Peyer's patch (tissue), 4 donors: ENCODE measurements at regions not wholly inside any gene's neighbourhood (a gene's known extent, or its start where the extent isn't known, plus 50 kb on each side); places are given as distances from the start of the nearest gene placed in this dataset.
"Not testable (repeated sequence)": the region's sequence is repeated elsewhere in the genome, so short reads cannot be mapped to it uniquely, and the experiment has no call there.

Experiments used
- DNase-seq, 3 donors: peaks; one replicate each; pipeline ENCODE4 v3.0.0-alpha.2; 2017 to 2019
- H3K27ac ChIP-seq, 4 donors: fragments of 200-600 bp; sonication (generic); one replicate each; pipeline ENCODE4 v1.5.1; 2016 to 2019
- H3K27me3 ChIP-seq, 2 donors: fragments of 200-600 bp; sonication (generic); one replicate each; pipeline ENCODE4 v1.5.1; 2019
- H3K36me3 ChIP-seq, 3 donors: fragments of 200-600 bp; sonication (generic); one replicate each; pipeline ENCODE4 v1.5.1; 2016 to 2019
- H3K4me1 ChIP-seq, 4 donors: fragments of 200-600 bp; sonication (generic); one replicate each; pipeline ENCODE4 v1.5.1; 2016 to 2019
- H3K4me3 ChIP-seq, 4 donors: fragments of 200-600 bp; sonication (generic); 1 replicate in 3 of 4; 2 replicates in 1 of 4; pipeline ENCODE4 v1.5.1; 2016 to 2019; ENCODE audit warnings: mild to moderate bottlenecking in 1 of 4
- H3K9me3 ChIP-seq, 4 donors: fragments of 200-600 bp; sonication (generic); one replicate each; pipeline ENCODE4 v1.5.1; 2016 to 2019; ENCODE audit warnings: mild to moderate bottlenecking in 1 of 4
- POLR2A ChIP-seq, 2 donors: fragments of 450-650 bp; IDR thresholded peaks; one replicate each; pipeline ENCODE4 v1.5.1; 2017; ENCODE audit warnings: antibody characterized with exemption in 2 of 2, mild to moderate bottlenecking in 2 of 2, moderate library complexity in 2 of 2
- TF ChIP-seq, protein P1 (sequence below), 6 experiments: fragments of 450-650 bp in 4 of 6; fragments of 200-600 bp in 2 of 6; sonication (generic) in 1 of 6; IDR thresholded peaks; one replicate each; pipeline ENCODE4 v1.5.1; 2017 to 2019; ENCODE audit warnings: antibody characterized with exemption in 6 of 6, mild to moderate bottlenecking in 3 of 6, moderate library complexity in 1 of 6

DNA sequence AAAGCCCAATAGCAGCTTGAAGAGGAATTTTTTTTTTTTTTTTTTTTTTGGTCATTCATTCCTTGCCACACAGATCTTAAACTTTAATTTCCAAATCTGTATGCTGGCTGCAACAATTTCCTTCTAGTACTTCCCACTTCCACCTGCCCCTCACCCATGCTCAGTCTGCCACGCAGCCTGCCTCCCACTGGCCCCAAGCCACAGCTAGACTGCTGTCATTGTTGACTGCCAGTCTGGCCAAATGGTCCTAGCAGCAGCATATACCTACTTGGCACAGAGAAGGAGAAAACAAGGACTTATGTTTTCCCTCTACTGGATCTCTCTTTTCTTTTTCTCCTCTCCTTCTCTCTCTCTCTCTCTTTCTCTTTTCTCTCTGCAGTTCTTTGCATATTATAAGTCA is 118.3 kb upstream of the HEY2 start:
- Histone ChIP-seq H3K4me3 (no peak overlapping the region), H3K4me1 (no peaks in the 10 kb centered on the region), H3K9me3 (no peaks in the 10 kb centered on the region), H3K27me3 (no peaks in the 10 kb centered on the region), H3K36me3 (no peaks in the 10 kb centered on the region), H3K27ac (no peak overlapping the region)
- TF ChIP-seq, protein P1, sequence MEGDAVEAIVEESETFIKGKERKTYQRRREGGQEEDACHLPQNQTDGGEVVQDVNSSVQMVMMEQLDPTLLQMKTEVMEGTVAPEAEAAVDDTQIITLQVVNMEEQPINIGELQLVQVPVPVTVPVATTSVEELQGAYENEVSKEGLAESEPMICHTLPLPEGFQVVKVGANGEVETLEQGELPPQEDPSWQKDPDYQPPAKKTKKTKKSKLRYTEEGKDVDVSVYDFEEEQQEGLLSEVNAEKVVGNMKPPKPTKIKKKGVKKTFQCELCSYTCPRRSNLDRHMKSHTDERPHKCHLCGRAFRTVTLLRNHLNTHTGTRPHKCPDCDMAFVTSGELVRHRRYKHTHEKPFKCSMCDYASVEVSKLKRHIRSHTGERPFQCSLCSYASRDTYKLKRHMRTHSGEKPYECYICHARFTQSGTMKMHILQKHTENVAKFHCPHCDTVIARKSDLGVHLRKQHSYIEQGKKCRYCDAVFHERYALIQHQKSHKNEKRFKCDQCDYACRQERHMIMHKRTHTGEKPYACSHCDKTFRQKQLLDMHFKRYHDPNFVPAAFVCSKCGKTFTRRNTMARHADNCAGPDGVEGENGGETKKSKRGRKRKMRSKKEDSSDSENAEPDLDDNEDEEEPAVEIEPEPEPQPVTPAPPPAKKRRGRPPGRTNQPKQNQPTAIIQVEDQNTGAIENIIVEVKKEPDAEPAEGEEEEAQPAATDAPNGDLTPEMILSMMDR (IDR thresholded peaks at IDR 0.05) = no peak
- no peak for DNase-seq

DNA sequence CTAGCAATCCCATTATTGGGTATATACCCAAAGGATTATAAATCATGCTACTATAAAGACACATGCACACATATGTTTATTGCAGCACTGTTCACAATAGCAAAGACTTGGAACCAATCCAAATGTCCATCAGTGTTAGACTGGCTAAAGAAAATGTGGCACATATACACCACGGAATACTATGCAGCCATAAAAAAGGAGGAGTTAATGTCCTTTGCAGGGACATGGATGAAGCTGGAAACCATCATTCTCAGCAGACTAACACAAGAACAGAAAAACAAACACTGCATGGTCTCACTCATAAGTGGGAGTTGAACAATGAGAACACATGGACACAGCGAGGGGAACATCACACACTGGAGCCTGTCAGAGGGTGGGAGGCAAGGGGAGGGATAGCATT is 113.4 kb upstream of the HEY2 start:
- H3K9me3 ChIP-seq, H3K36me3 ChIP-seq, DNase-seq, H3K27ac ChIP-seq, H3K27me3 ChIP-seq, H3K4me1 ChIP-seq, H3K4me3 ChIP-seq: not testable (repeated sequence)

DNA sequence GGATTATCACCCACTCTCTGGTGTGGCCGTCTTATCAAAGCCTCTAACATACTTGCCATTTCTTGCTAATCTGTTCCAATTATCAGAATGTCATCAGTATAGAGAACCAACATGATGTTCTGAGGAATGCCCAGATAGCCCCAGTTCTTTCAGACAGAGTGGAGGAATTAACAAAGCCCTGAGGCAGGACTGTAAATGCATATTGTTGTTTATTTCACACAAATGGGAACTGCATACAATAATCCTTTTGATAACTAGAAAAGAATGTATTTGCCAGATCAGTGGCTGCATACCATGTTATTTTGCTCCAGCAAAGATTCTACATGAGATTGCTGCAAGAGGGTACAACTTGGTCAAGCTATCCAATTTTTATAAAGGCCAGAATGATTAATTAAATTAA is 112.8 kb upstream of the HEY2 start:
- Histone ChIP-seq H3K27me3 (no peaks in the 10 kb centered on the region), H3K36me3 (no peaks in the 10 kb centered on the region), H3K4me3 (no peak overlapping the region), H3K4me1 (no peaks in the 10 kb centered on the region), H3K9me3 (no peaks in the 10 kb centered on the region), H3K27ac (no peak overlapping the region)
- TF ChIP-seq POLR2A (IDR thresholded peaks at IDR 0.05) = no peak
- TF ChIP-seq, protein P1 (IDR thresholded peaks at IDR 0.05) = no peak
- DNase-seq = no peak

DNA sequence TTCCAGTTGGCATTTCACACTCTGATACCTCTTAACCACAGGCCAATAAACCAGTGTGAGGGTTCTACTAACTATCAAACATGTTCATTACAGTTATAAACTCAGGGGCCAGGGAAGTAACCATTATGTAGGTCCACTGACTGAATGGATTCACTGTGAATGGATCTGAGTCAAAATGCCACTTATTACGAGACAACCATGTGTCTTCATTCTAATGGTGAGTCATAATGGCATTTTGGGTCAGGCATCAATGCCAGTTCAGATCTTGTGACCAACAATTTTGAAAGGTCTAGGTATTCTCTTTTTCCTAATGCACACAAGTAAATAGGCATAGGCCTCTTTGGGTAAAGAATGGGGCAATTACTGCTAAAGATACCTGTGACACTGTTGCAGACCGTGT is 112.2 kb upstream of the HEY2 start:
- TF ChIP-seq, protein P1 (IDR thresholded peaks at IDR 0.05) = no peak
- no peak for TF ChIP-seq POLR2A (IDR thresholded peaks at IDR 0.05)
- Histone ChIP-seq H3K9me3 (no peaks in the 10 kb centered on the region), H3K4me3 (no peak overlapping the region), H3K27ac (no peak overlapping the region), H3K4me1 (no peaks in the 10 kb centered on the region), H3K27me3 (no peaks in the 10 kb centered on the region), H3K36me3 (no peaks in the 10 kb centered on the region)
- DNase-seq = no peak

DNA sequence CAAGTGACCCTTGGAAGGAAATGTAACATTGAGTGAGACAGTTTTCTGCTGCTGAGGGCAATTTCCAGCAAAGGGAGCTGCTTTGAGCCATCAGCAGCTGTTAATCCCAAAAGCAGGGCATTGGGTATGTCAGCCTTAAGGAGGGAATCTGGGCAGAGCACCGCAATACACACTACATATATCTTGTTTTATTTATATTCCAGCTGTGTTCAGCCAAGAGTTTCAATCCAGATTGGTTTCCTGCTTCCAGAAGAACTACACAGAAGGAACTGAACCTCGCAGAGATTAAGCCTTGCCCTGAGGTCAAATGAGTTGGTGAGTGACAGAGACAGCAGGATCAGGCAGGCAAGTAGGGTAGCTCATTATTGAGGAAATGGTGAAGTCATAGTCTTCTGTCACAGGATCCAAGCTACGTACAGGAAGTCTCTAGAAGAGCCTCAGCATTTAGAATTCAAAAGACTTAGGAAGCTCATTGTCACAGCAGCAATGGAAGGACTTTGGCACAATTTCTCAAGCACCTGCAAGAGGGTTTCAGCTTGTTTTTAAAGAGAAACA is 109.9 kb upstream of the HEY2 start:
- H3K36me3 ChIP-seq = no peaks in the 10 kb centered on the region

DNA sequence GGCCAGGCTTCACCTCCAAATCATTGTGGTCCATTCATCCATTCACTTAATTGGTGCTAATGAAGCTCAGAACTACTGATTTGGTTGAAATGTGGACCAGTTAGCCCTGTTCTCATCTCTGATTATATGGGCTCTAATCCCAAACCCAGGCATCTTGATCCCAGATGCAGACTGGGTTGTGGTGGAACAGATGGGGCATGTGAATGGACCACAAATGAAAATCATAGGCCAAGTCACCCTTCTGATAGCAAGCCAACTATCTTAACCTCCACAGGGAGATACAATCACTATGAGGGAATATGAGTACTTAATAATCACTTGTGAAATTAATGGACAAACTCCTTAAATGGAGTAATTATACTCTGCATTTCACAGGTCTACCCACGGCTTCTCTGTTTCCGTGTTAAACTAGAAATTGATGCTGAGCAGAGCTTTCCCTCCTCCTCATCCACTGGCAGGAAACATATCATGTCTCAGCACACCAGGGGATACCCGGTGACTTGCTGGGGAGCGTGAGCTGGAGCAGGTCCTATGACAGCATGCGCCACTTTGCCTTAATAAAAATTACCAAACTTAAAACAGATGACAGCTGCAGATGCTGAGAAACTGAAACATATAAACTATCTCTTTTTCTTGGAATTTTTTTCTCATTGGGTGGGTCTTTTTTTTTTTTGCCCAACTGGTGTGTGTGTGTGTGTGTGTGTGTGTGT is 108.8 kb upstream of the HEY2 start:
- no peaks in the 10 kb centered on the region for H3K27me3 ChIP-seq
- no peak for DNase-seq
- no peak overlapping the region for H3K27ac ChIP-seq
- H3K4me1 ChIP-seq = no peaks in the 10 kb centered on the region
- H3K36me3 ChIP-seq = no peaks in the 10 kb centered on the region
- H3K9me3 ChIP-seq = no peaks in the 10 kb centered on the region
- H3K4me3 ChIP-seq = no peak overlapping the region
- TF ChIP-seq, protein P1 (IDR thresholded peaks at IDR 0.05) = no peak
- no peak for TF ChIP-seq POLR2A (IDR thresholded peaks at IDR 0.05)

More for the DNA sequence above, 109.9 kb upstream of the HEY2 start:
- TF ChIP-seq, protein P1 (IDR thresholded peaks at IDR 0.05) = no peak
- TF ChIP-seq POLR2A (IDR thresholded peaks at IDR 0.05) = no peak
- H3K4me1 ChIP-seq = no peaks in the 10 kb centered on the region
- H3K27ac ChIP-seq = no peak overlapping the region
- DNase-seq = no peak
- H3K27me3 ChIP-seq = no peaks in the 10 kb centered on the region
- H3K4me3 ChIP-seq = no peak overlapping the region
- H3K9me3 ChIP-seq = no peaks in the 10 kb centered on the region

DNA sequence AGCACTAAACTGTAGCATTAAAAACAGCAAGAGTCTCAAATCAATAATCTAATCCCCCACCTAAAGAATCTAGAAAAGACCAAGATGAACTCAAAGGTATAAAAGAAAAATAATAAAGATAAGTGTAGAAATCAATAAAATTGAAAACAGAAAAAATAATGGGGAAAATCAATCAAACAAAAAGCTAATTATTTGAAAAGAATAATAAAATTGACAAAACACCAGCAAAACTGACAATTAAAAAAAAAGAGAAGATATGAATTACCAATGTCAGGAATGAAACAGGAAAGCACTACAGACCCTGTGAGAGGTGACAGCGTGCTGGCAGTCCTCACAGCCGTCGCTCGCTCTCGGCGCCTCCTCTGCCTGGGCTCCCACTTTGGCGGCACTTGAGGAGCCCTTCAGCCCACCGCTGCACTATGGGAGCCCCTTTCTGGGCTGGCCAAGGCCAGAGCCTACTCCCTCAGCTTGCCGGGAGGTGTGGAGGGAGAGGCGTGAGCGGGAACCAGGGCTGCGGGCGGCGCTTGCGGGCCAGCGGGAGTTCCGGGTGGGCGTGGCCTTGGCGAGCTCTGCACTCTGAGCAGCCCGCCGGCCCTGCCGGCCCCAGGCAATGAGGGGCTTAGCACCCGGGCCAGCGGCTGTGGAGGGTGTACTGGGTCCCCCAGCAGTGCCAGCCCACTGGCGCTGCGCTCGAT is 105.3 kb upstream of the HEY2 start:
- H3K4me3 ChIP-seq, H3K27me3 ChIP-seq, H3K27ac ChIP-seq, H3K4me1 ChIP-seq, DNase-seq, H3K9me3 ChIP-seq, H3K36me3 ChIP-seq: not testable (repeated sequence)
